ENCODE measurements at regions not wholly inside any gene's neighbourhood (a gene's known extent, or its start where the extent isn't known, plus 50 kb on each side); places are given as distances from the start of the nearest gene placed in this dataset.

DNA sequence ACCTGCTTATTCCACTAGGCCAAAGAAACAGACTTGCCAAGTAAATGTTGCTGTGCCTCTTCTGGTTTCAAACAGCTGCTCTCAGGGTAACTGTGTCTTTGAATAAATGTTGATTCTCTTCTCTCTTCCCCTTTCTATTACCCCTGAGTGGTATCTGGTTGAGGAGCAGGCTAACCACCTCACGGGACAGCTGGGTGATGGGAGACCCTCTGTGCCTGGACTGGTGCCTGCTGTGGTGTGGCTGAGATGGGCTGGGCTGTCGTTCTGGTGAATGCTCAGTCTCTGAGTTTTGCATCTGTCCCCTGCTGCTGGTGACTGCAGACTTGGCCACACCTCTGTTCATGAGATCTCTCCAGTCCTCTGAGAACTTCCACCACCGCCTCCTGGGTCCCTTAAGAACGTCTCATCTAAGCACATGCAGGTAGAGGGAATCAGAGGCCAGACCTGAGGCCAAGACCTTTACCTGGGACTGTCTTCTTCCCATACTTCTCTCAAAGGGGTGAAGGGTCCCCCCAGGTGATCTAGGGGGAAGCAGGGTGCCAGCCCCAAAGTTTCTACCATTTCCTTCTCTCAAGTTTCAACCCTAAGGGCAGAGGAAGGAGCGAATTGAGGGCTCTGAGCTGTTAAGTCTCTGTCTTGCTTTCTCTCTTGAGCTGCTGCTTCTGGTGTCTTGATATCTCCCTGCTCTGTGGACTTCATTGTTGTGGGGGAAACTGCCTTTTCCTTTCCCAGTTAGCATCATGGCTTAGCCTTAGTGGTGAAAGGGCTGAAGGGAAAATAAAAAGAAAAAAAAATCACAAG is 252.9 kb downstream of the EBLN2 start:
- no peak overlapping the region for H3K56ac ChIP-seq (ENCODE audit: extremely low read depth, insufficient read depth, low read length)
- intact Hi-C loops (cut with micrococcal nuclease) (no loop called here), in situ Hi-C loops (cut with MboI; ENCODE audit: low sequenced_read_pairs) (no loop called here), dilution Hi-C loops (cut with HindIII; ENCODE audit: low sequenced_read_pairs, unreplicated experiment) (no loop called here)
- H3K4me1 ChIP-seq (ENCODE audit: control insufficient read depth, insufficient read depth, low read length) = no peaks in the 10 kb centered on the region
- no peak overlapping the region for H3K18ac ChIP-seq (ENCODE audit: low read depth, low read length)
- no peak overlapping the region for H3K23ac ChIP-seq (ENCODE audit: low read depth, low read length)
- no CpG with 5 or more reads among the region's 5 CpGs for WGBS, 2 experiments (ENCODE audit: extremely low coverage in 2 of 2, insufficient read length in 1 of 2)
- no peak overlapping the region for H2AFZ ChIP-seq (replicated peaks; ENCODE audit: low read length, poor library complexity)
- no peaks in the 10 kb centered on the region for H3K79me1 ChIP-seq (ENCODE audit: low read depth in 1 of 2, low read length in 2 of 2)
- H4K8ac ChIP-seq (ENCODE audit: low read depth in 2 of 2, low read length in 2 of 2) = no peak overlapping the region
- no peak overlapping the region for H3K4me3 ChIP-seq (ENCODE audit: insufficient read depth, low read depth, low read length)
- no peak overlapping the region for H3K9ac ChIP-seq (ENCODE audit: low read depth, low read length)
- H4K91ac ChIP-seq (ENCODE audit: insufficient read depth, low read depth, low read length) = no peak overlapping the region
- no peak overlapping the region for H3K14ac ChIP-seq (replicated peaks; ENCODE audit: low read depth, low read length)
- no peak for ATAC-seq (ENCODE audit: low read depth)
- H3K36me3 ChIP-seq (ENCODE audit: control insufficient read depth, insufficient read depth, low read length) = no peaks in the 10 kb centered on the region
- H4K5ac ChIP-seq (ENCODE audit: low read depth, low read length) = no peak overlapping the region
- no peak for DNase-seq
- H3K4me2 ChIP-seq (ENCODE audit: low read depth, low read length) = no peak overlapping the region
- no peaks in the 10 kb centered on the region for H3K9me3 ChIP-seq (ENCODE audit: control insufficient read depth, insufficient read depth, low read length)
- H2AK5ac ChIP-seq (ENCODE audit: low read depth, low read length) = no peak overlapping the region
- peaks cover 2% of the 10 kb centered on the region; the same call in 1 of the 2 replicates for H3K27me3 ChIP-seq (ENCODE audit: control insufficient read depth, insufficient read depth, low read length)
- no peak overlapping the region for H2AK9ac ChIP-seq (replicated peaks; ENCODE audit: low read depth, low read length, poor library complexity)
- H3K27ac ChIP-seq (ENCODE audit: insufficient read depth, low read length) = no peak overlapping the region
- H4K20me1 ChIP-seq (ENCODE audit: insufficient read depth, low read length) = no peaks in the 10 kb centered on the region
- no peak overlapping the region for H3K4ac ChIP-seq (ENCODE audit: low read depth, low read length)
- ChIA-PET POLR2A (ENCODE audit: unreplicated experiment) (no interaction called here), CTCF (no interaction called here)
- BruUV-seq (replicated peaks) = no TSS peak
- no peak overlapping the region for H2BK20ac ChIP-seq (ENCODE audit: low read depth, low read length)
- TF ChIP-seq CEBPB (IDR thresholded peaks at IDR 0.05; ENCODE audit: low read depth, low read length) (no peak), RAD21 (IDR thresholded peaks at IDR 0.05; ENCODE audit: low read length) (no peak), SMC3 (IDR thresholded peaks at IDR 0.05; ENCODE audit: low read depth, low read length) (no peak), BHLHE40 (IDR thresholded peaks at IDR 0.05; ENCODE audit: low read depth, low read length) (no peak), MAZ (IDR thresholded peaks at IDR 0.05; ENCODE audit: borderline replicate concordance, low read depth, low read length) (no peak), MXI1 (IDR thresholded peaks at IDR 0.05; ENCODE audit: borderline replicate concordance, low read depth, low read length) (no peak), POLR2A (IDR thresholded peaks at IDR 0.05; ENCODE audit: low read depth, low read length) (no peak), ELK1 (IDR thresholded peaks at IDR 0.05; ENCODE audit: borderline replicate concordance, low read depth, low read length) (no peak), MAFK (IDR thresholded peaks at IDR 0.05; ENCODE audit: low read depth, low read length) (no peak), FOS (IDR thresholded peaks at IDR 0.05; ENCODE audit: low read depth, low read length) (no peak), CHD1 (IDR thresholded peaks at IDR 0.05; ENCODE audit: low read depth, low read length) (no peak), RCOR1 (IDR thresholded peaks at IDR 0.05; ENCODE audit: insufficient replicate concordance, low read length) (no peak), NFE2L2 (IDR thresholded peaks at IDR 0.05; ENCODE audit: low read depth, low read length) (no peak)
- TF ChIP-seq, protein P1, sequence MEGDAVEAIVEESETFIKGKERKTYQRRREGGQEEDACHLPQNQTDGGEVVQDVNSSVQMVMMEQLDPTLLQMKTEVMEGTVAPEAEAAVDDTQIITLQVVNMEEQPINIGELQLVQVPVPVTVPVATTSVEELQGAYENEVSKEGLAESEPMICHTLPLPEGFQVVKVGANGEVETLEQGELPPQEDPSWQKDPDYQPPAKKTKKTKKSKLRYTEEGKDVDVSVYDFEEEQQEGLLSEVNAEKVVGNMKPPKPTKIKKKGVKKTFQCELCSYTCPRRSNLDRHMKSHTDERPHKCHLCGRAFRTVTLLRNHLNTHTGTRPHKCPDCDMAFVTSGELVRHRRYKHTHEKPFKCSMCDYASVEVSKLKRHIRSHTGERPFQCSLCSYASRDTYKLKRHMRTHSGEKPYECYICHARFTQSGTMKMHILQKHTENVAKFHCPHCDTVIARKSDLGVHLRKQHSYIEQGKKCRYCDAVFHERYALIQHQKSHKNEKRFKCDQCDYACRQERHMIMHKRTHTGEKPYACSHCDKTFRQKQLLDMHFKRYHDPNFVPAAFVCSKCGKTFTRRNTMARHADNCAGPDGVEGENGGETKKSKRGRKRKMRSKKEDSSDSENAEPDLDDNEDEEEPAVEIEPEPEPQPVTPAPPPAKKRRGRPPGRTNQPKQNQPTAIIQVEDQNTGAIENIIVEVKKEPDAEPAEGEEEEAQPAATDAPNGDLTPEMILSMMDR (conservative IDR thresholded peaks at IDR 0.05; ENCODE audit: low read depth, low read length) = no peak
- TF ChIP-seq, protein P2, sequence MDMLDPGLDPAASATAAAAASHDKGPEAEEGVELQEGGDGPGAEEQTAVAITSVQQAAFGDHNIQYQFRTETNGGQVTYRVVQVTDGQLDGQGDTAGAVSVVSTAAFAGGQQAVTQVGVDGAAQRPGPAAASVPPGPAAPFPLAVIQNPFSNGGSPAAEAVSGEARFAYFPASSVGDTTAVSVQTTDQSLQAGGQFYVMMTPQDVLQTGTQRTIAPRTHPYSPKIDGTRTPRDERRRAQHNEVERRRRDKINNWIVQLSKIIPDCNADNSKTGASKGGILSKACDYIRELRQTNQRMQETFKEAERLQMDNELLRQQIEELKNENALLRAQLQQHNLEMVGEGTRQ (IDR thresholded peaks at IDR 0.05; ENCODE audit: low read depth, low read length) = no peak
- H3K9me1 ChIP-seq (ENCODE audit: insufficient read depth, low read length) = no peaks in the 10 kb centered on the region
- no peak overlapping the region for H2BK120ac ChIP-seq (ENCODE audit: low read depth, low read length)
- H2BK5ac ChIP-seq (ENCODE audit: low read depth, low read length, poor library complexity, severe bottlenecking) = no peak overlapping the region
- no peak overlapping the region for H2BK15ac ChIP-seq (ENCODE audit: low read depth, low read length)
